ENCODE measurements at regions not wholly inside any gene's neighbourhood (a gene's known extent, or its start where the extent isn't known, plus 50 kb on each side); places are given as distances from the start of the nearest gene placed in this dataset.

DNA sequence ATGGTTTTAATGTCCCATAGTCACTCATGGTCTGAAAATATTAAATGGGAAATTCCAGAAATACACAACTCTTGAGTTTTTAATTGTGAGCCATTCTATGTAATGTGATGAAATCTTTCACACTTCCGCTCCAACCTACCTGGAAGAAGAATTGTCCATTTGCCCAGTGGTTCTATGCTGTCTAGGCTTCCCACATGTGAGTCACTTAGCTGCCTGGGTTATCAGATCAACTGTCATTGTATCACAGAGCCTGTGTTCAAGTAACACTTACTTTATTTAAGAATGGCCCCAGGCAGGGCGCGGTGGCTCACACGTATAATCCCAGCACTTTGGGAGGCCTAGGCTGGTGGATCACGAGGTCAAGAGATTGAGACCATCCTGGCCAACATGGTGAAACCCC, 1450.5 kb downstream of the EFNB2 start:
- Histone ChIP-seq H3K79me1 (ENCODE audit: low read depth in 1 of 2, low read length in 2 of 2) (no peaks in the 10 kb centered on the region), H2AK9ac (replicated peaks; ENCODE audit: low read depth, low read length, poor library complexity) (no peak overlapping the region), H3K18ac (ENCODE audit: low read depth, low read length) (no peak overlapping the region), H4K8ac (ENCODE audit: low read depth in 2 of 2, low read length in 2 of 2) (no peak overlapping the region), H3K27ac (ENCODE audit: insufficient read depth, low read length) (no peak overlapping the region), H3K4me3 (ENCODE audit: insufficient read depth, low read depth, low read length) (no peak overlapping the region), H4K20me1 (ENCODE audit: insufficient read depth, low read length) (no peaks in the 10 kb centered on the region), H3K14ac (replicated peaks; ENCODE audit: low read depth, low read length) (no peak overlapping the region), H2BK5ac (ENCODE audit: low read depth, low read length, poor library complexity, severe bottlenecking) (no peak overlapping the region), H3K36me3 (ENCODE audit: control insufficient read depth, insufficient read depth, low read length) (no peaks in the 10 kb centered on the region), H3K56ac (ENCODE audit: extremely low read depth, insufficient read depth, low read length) (no peak overlapping the region), H3K23ac (ENCODE audit: low read depth, low read length) (no peak overlapping the region), H2BK20ac (ENCODE audit: low read depth, low read length) (no peak overlapping the region), H3K27me3 (ENCODE audit: control insufficient read depth, insufficient read depth, low read length) (no peaks in the 10 kb centered on the region), H4K5ac (ENCODE audit: low read depth, low read length) (no peak overlapping the region), H2AK5ac (ENCODE audit: low read depth, low read length) (no peak overlapping the region), H3K9ac (ENCODE audit: low read depth, low read length) (no peak overlapping the region), H3K4me1 (ENCODE audit: control insufficient read depth, insufficient read depth, low read length) (no peaks in the 10 kb centered on the region), H2BK120ac (ENCODE audit: low read depth, low read length) (no peak overlapping the region), H3K4ac (ENCODE audit: low read depth, low read length) (no peak overlapping the region), H4K91ac (ENCODE audit: insufficient read depth, low read depth, low read length) (no peak overlapping the region), H2BK15ac (ENCODE audit: low read depth, low read length) (no peak overlapping the region), H3K9me3 (ENCODE audit: control insufficient read depth, insufficient read depth, low read length) (no peaks in the 10 kb centered on the region), H3K4me2 (ENCODE audit: low read depth, low read length) (no peak overlapping the region), H3K9me1 (ENCODE audit: insufficient read depth, low read length) (no peaks in the 10 kb centered on the region), H2AFZ (replicated peaks; ENCODE audit: low read length, poor library complexity) (no peak overlapping the region)
- ChIA-PET POLR2A (ENCODE audit: unreplicated experiment) (no interaction called here), CTCF (no interaction called here)
- TF ChIP-seq RFX5 (IDR thresholded peaks at IDR 0.05; ENCODE audit: low read depth, low read length): no peak
- no peak for TF ChIP-seq CEBPB (IDR thresholded peaks at IDR 0.05; ENCODE audit: low read depth, low read length)
- TF ChIP-seq MAFK (IDR thresholded peaks at IDR 0.05; ENCODE audit: low read depth, low read length): no peak
- no peak for TF ChIP-seq ELK1 (IDR thresholded peaks at IDR 0.05; ENCODE audit: borderline replicate concordance, low read depth, low read length)
- in situ Hi-C loops (cut with MboI; ENCODE audit: low sequenced_read_pairs): no loop called here
- DNase-seq (no peak), ATAC-seq (ENCODE audit: low read depth) (no peak)
- intact Hi-C loops (cut with micrococcal nuclease): no loop called here
- WGBS, 2 experiments (ENCODE audit: extremely low coverage in 2 of 2, insufficient read length in 1 of 2): no CpG with 5 or more reads among the region's 5 CpGs
- dilution Hi-C loops (cut with HindIII; ENCODE audit: low sequenced_read_pairs, unreplicated experiment): no loop called here
- no TSS peak for BruUV-seq (replicated peaks)

All from IMR-90 (cell line).